WERI-Rb-1 (cell line): ENCODE measurements at regions not wholly inside any gene's neighbourhood (a gene's known extent, or its start where the extent isn't known, plus 50 kb on each side); places are given as distances from the start of the nearest gene placed in this dataset.
"Not testable (repeated sequence)": the region's sequence is repeated elsewhere in the genome, so short reads cannot be mapped to it uniquely, and the experiment has no call there.

Experiments
- DNase-seq: peaks from one replicate; pipeline ENCODE4 v3.0.0-alpha.2; 2020
- H3K27ac ChIP-seq: fragments of 250-450 bp; sonication (Bioruptor Pico); 2 replicates; pipeline ENCODE4 v1.5.1; 2020; ENCODE audit warnings: mild to moderate bottlenecking, moderate library complexity
- H3K27me3 ChIP-seq: fragments of 250-450 bp; sonication (Bioruptor Pico); 2 replicates; pipeline ENCODE4 v1.5.1; 2021; ENCODE audit warnings: mild to moderate bottlenecking, low read depth, moderate library complexity; ENCODE audit not compliant: insufficient read depth, severe bottlenecking
- H3K36me3 ChIP-seq: fragments of 250-450 bp; sonication (Bioruptor Pico); 2 replicates; pipeline ENCODE4 v1.5.1; 2020; ENCODE audit warnings: mild to moderate bottlenecking, moderate library complexity
- H3K4me3 ChIP-seq: 2 replicates; pipeline ENCODE4 v1.5.1; 2011; ENCODE audit warnings: low read depth, mild to moderate bottlenecking, control low read depth, low read length
- H3K9me3 ChIP-seq: fragments of 250-450 bp; sonication (Bioruptor Pico); 2 replicates; pipeline ENCODE4 v1.5.1; 2021; ENCODE audit warnings: mild to moderate bottlenecking, moderate library complexity; ENCODE audit not compliant: severe bottlenecking
- CTCF ChIP-seq: IDR thresholded peaks from 2 replicates; pipeline ENCODE4 v1.5.1; 2011; ENCODE audit warnings: low read depth, mild to moderate bottlenecking, control low read depth, inconsistent platforms, low read length

GRCh38 chr18:43780782-43781340, 503.6 kb upstream of the SYT4 start:
- peaks cover 53% of the 10 kb centered on the region for H3K27me3 ChIP-seq
- DNase-seq: no peak
- TF ChIP-seq CTCF: no peak
- no peak overlapping the region for H3K27ac ChIP-seq
- no peak overlapping the region for H3K4me3 ChIP-seq
- no peaks in the 10 kb centered on the region for H3K36me3 ChIP-seq
- no peaks in the 10 kb centered on the region for H3K9me3 ChIP-seq

DNA sequence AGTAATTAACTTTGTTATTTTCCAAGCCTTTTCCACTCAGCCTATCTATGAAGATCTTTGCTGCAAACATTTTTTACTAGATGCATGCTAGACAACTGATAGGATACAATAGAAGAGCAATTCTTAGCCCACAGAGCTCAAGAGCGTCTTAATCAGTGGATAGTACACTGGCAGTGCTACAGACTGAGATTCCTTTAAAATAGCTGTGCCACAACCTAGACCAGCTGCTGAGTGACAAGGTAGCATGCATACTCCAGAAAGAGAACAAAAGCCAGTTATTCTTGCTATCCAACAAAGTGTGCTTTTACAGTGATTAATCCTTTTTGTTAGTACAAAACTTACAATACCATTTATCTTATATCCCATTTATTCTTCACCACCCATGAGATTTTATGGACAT, 507.9 kb upstream of the SYT4 start:
- no peak for TF ChIP-seq CTCF
- Histone ChIP-seq H3K36me3 (no peaks in the 10 kb centered on the region), H3K9me3 (no peaks in the 10 kb centered on the region), H3K27me3 (peaks cover 65% of the 10 kb centered on the region), H3K4me3 (no peak overlapping the region), H3K27ac (no peak overlapping the region)
- DNase-seq: no peak

- Histone ChIP-seq H3K27me3 (peaks cover 70% of the 10 kb centered on the region), H3K9me3 (no peaks in the 10 kb centered on the region), H3K36me3 (no peaks in the 10 kb centered on the region), H3K4me3 (no peak overlapping the region), H3K27ac (no peak overlapping the region)
- TF ChIP-seq CTCF: no peak
- no peak for DNase-seq
Observed at GRCh38 chr18:43786893-43787292, 509.6 kb upstream of the SYT4 start.

GRCh38 chr18:43787721-43788120, 510.4 kb upstream of the SYT4 start:
- H3K27ac ChIP-seq, DNase-seq, H3K9me3 ChIP-seq, H3K4me3 ChIP-seq, H3K36me3 ChIP-seq: not testable (repeated sequence)
- peaks cover 79% of the 10 kb centered on the region for H3K27me3 ChIP-seq

- H3K4me3 ChIP-seq: no peak overlapping the region
- H3K27me3 ChIP-seq: peaks cover 79% of the 10 kb centered on the region
- no peak for DNase-seq
- H3K9me3 ChIP-seq: no peaks in the 10 kb centered on the region
- TF ChIP-seq CTCF: no peak
- H3K36me3 ChIP-seq: no peaks in the 10 kb centered on the region
- no peak overlapping the region for H3K27ac ChIP-seq
Observed at GRCh38 chr18:43789234-43790000, 512.1 kb upstream of the SYT4 start.

DNA sequence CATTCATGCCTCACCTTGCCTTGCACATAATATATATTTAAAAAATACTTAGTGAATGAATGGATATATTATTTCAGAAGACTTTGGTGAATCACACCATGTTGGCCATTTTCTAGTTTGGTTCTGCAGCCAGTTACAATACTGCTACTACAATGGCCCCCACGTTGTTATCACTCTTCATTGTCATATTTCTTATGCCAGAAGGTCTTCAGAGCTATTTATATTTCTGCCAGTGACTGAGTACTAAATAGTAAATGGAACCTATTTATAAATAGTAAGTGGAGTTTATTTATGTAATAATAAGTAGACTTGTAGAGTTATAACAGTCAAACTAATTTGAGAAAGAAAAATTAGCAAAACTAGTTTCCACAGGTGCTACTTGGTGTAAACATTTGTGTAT, 516.6 kb upstream of the SYT4 start:
- H3K36me3 ChIP-seq: no peaks in the 10 kb centered on the region
- H3K4me3 ChIP-seq: no peak overlapping the region
- DNase-seq: no peak
- no peaks in the 10 kb centered on the region for H3K9me3 ChIP-seq
- H3K27ac ChIP-seq: no peak overlapping the region
- H3K27me3 ChIP-seq: peaks cover 64% of the 10 kb centered on the region
- no peak for TF ChIP-seq CTCF
